Ammon's horn (tissue), 1 donor: ENCODE measurements at regions not wholly inside any gene's neighbourhood (a gene's known extent, or its start where the extent isn't known, plus 50 kb on each side); places are given as distances from the start of the nearest gene placed in this dataset.
"Not testable (repeated sequence)": the region's sequence is repeated elsewhere in the genome, so short reads cannot be mapped to it uniquely, and the experiment has no call there.

Experiments
- DNase-seq: peaks from one replicate; pipeline ENCODE4 v3.0.0-alpha.2; 2016; ENCODE audit warnings: low spot score

GRCh38 chr1:190667914-190668313, 190.2 kb upstream of the BRINP3 start:
- no peak for DNase-seq

- no peak for DNase-seq
Observed at GRCh38 chr1:190679044-190679443, 201.4 kb upstream of the BRINP3 start.

DNA sequence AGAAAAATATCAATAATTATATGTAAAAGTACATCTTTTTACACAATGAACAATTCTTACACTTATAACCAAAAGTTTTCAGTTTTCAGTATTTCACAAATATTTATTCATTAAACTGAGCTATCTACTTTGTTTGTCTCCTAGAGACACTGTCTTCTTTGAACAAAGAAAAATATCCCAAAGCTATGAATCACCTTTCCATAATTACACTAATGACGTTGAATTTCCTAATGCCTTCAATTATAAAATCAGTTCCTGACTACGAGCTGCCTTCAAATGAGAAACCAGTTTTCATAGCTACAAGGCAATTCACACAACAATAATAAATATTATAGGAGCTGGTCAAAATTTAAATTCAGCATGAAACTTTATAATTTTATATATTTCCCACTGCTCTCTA, 201.8 kb upstream of the BRINP3 start:
- no peak for DNase-seq

GRCh38 chr1:190679983-190680382, 202.3 kb upstream of the BRINP3 start:
- no peak for DNase-seq

DNA sequence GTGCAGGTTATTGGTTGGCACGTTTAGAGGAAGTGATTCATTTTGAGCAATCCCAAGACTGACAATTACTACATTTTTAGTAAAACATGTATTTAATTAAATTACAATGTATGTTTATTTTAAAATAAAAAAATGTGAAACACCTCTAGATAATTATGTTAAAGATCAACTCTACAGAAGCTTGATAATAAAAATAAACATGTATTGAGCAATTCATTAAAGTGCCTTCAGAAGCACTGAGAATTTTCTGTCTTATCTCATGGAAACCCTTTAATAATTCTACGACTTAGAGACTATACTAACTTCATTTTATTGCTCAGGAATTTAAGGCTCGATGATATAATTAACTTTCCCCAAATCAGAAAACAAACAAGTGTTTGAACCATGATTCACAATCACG, 208.0 kb upstream of the BRINP3 start:
- DNase-seq, result no peak

DNA sequence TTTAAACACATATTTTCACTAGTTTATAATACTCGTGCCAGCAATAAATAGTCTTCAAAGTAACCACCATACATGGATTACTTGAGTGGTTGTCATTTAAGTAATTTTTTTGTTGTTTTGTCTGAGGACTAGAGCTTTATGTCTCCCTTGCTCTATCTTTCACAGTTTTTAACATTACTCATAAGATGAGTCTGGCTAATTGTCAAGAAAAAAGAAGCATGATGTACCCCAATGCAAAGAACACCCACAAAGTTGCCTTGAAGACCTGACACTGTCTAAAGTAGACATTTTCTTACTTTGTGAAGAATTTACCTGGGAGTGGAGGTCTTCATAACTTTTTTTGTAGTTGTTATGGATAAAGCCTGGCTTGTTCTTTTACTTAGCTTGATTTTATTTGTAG, 210.4 kb upstream of the BRINP3 start:
- no peak for DNase-seq

- DNase-seq, result not testable (repeated sequence)
Observed at GRCh38 chr1:190698488-190698887, 220.8 kb upstream of the BRINP3 start.

DNA sequence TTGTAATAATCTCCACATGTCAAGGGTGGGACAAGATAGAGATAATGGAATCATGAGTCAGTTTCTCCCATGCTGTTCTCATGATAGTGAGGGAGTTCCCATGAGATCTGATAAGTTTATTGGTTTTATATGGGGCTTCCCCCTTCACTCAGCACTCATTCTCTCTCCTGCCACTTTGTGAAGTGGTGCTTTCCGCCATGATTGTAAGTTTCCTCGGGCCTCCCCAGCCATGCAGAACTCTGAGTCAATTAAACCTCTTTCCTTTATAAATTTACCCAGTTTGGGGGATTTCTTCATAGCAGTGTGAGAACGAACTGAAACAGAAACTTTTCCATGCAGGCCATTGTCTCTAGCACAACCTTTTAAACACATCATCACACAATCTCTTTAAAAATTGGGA, 221.5 kb upstream of the BRINP3 start:
- DNase-seq, result no peak

GRCh38 chr1:190708418-190709057, 230.9 kb upstream of the BRINP3 start:
- no peak for DNase-seq

DNA sequence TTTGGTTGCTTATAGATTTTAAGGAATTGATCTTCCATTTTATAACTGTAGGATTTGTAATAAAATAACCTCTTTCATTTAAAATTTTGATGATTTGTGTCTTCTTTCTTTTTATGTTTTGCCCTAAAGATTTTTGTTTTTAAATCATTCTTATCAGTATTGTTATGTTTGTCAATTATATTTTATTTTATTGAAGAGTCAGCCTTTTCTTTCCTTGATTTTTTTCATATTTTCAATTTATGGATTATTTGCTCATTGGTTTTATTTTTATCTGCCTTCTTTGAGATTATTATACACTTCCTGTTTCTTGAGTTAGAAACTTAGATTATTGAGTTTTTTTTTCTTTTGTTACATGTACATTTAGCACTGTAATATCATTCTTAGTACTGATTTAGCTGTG, 233.4 kb upstream of the BRINP3 start:
- DNase-seq, result no peak

- no peak for DNase-seq
Observed at GRCh38 chr1:190717055-190717454, 239.4 kb upstream of the BRINP3 start.

DNA sequence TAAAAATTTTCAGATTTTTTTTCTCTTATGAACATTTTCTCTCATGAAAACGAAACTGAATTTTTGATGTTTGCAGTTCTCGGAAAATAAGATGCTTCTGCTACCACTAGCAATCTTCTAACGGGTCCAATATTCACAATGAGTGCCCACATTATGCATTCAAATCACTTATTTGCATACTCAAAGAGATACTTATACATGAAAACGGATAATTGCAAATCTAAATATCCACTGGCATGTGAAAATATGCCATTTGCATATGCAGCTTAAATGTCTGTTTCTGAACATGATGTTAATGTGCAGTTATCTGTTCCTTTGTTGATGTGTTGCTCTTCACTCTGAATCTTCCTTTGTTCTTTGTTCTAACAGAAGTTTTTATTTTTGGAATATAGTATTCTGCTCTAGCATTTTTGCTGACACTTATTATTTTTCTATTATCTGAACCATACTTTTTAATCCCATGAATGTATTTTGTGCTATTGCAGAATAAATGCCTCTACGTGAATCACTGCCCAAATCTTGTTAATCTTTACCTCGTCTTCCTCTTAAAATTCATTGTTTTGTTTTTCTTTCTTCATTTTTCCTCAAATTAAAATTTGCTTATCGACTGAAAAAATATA, 259.4 kb upstream of the BRINP3 start:
- no peak for DNase-seq

- no peak for DNase-seq
Observed at GRCh38 chr1:190738317-190738716, 260.7 kb upstream of the BRINP3 start.

- DNase-seq, result no peak
Observed at GRCh38 chr1:190739926-190740325, 262.3 kb upstream of the BRINP3 start.

- DNase-seq, result no peak
Observed at GRCh38 chr1:190747704-190748103, 270.0 kb upstream of the BRINP3 start.

GRCh38 chr1:190752131-190752530, 274.5 kb upstream of the BRINP3 start:
- DNase-seq, result no peak

GRCh38 chr1:190754666-190755065, 277.0 kb upstream of the BRINP3 start:
- no peak for DNase-seq

- DNase-seq, result no peak
Observed at GRCh38 chr1:190759807-190760206, 282.1 kb upstream of the BRINP3 start.

DNA sequence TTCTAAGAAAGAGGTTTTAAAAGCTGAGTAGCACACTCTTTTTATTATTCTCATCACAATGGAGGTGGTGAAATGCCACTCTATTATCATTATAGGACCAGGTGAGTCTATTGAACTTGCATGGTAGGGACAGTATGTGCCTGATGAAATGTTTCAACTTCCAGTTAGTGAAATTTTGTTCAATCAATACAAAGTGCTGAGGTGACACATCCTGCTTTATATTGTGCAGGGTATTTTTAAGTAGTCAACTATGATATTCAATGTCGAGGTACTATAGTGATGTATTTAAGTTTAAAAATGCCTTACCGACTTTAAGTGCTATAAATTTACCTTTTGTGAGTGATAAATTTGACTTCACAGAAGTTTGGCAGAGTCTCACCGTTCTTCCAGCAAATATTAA, 284.7 kb upstream of the BRINP3 start:
- DNase-seq, result no peak

- no peak for DNase-seq
Observed at GRCh38 chr1:190792873-190793272, 315.2 kb upstream of the BRINP3 start.

- DNase-seq, result no peak
Observed at GRCh38 chr1:190807629-190808028, 330.0 kb upstream of the BRINP3 start.

- DNase-seq, result no peak
Observed at GRCh38 chr1:190808035-190808434, 330.4 kb upstream of the BRINP3 start.

DNA sequence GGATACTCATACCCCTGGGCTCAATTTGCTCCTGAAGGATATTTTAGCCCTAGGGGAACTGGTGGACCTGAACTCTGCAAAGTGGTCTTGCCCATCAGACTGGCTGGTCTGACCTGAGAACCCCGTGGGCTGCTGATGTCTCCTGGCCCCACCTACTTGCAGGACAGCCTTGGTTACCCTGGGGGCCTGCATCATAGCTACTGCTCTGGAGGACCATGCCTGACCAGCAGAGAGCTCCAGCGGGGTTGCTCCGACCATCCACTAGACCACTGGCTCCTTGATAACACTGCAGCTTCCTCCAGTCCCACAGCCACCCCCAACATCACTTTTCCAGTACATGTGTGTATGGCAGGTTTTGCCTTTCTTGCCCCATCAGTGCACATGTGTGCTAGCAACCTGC, 331.6 kb upstream of the BRINP3 start:
- DNase-seq, result no peak

DNA sequence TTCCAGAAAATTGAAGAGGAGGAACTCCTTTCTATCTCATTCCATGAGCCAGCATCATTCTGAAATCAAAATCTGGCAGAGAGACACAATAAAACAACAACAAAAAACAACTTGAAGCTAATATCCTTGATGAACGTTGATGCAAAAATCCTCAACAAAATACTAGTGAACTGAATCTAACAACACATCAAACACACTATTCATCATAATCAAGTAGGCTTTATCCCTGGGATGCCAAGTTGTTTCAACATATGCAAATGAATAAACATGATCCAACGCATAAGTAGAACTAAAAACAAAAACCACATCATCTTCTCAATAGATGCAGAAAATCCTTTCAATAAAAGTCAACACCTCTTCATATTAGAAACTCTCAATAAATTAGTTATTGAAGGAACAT, 335.3 kb upstream of the BRINP3 start:
- DNase-seq, result no peak
